A549 (cell line): ENCODE measurements at regions not wholly inside any gene's neighbourhood (a gene's known extent, or its start where the extent isn't known, plus 50 kb on each side); places are given as distances from the start of the nearest gene placed in this dataset.

ENCODE experiments used
- ATAC-seq, 2 experiments: fragments of 200-7000 bp in 1 of 2; fragments of >200 bp in 1 of 2; cut with Nextera tagmentation in 1 of 2; cut with Tn5 transposase in 1 of 2; 3 replicates each; pipeline versions ENCODE4 v1.8.0 to v1.9.1; 2018 to 2020; ENCODE audit warnings: mild to moderate bottlenecking in 1 of 2, moderate library complexity in 1 of 2
- CTCF ChIA-PET: fragments of 300-600 bp; sonication (Branson Sonifier 250); formaldehyde crosslinking; extraction: SDS; loops from one replicate; lab custom pipeline; 2021; ENCODE audit warnings: antibody characterized with exemption, inconsistent platforms; lab: Yijun Ruan, JAX
- POLR2A ChIA-PET: fragments of 350-600 bp; formaldehyde crosslinking; extraction: SDS; loops from one replicate; lab custom pipeline; 2021; ENCODE audit warnings: antibody characterized with exemption, inconsistent platforms; lab: Yijun Ruan, JAX
- DNase-seq, 2 experiments: peaks; one replicate each; pipeline versions ENCODE4 v3.0.0 to v3.0.0-alpha.2; 2011 to 2016; ENCODE audit warnings: low read depth in 1 of 2, low spot score in 1 of 2
- FAIRE-seq: peaks from 2 replicates; lab custom pipeline; 2011; peaks lifted over from hg19 to GRCh38; lab: Jason Lieb, UNC
- H3K27ac ChIP-seq, 2 experiments: fragments of >200 bp; sonication (Bioruptor Twin); formaldehyde crosslinking; 3 replicates each; pipeline ENCODE4 v1.5.1; 2016 to 2017
- H3K4me1 ChIP-seq: fragments of >200 bp; sonication (Bioruptor Twin); formaldehyde crosslinking; 3 replicates; pipeline ENCODE4 v1.6.1; 2016
- H3K4me2 ChIP-seq: fragments of >200 bp; sonication (Bioruptor Twin); formaldehyde crosslinking; 3 replicates; pipeline ENCODE4 v1.6.1; 2016
- H3K4me3 ChIP-seq: fragments of >200 bp; sonication (Bioruptor Twin); formaldehyde crosslinking; 3 replicates; pipeline ENCODE4 v1.5.1; 2016
- H3K9me3 ChIP-seq: fragments of >200 bp; sonication (Bioruptor Twin); formaldehyde crosslinking; 3 replicates; pipeline ENCODE4 v1.6.1; 2016
- ATOH8 ChIP-seq: fragments of 250-450 bp; sonication (Bioruptor Pico); IDR thresholded peaks from 2 replicates; pipeline ENCODE4 v1.5.0; 2020; ENCODE audit warnings: low read depth, mild to moderate bottlenecking, moderate library complexity
- BHLHE40 ChIP-seq: IDR thresholded peaks from 2 replicates; pipeline ENCODE4 v1.6.1; 2012; ENCODE audit warnings: low read depth, low read length, inconsistent platforms
- CBX2 ChIP-seq: fragments of 200-600 bp; sonication (generic); IDR thresholded peaks from 2 replicates; pipeline ENCODE4 v1.6.1; 2016; ENCODE audit warnings: low read depth, mild to moderate bottlenecking, borderline replicate concordance
- CEBPB ChIP-seq, 2 experiments: fragments of >200 bp in 1 of 2; sonication (Bioruptor Twin) in 1 of 2; formaldehyde crosslinking in 1 of 2; IDR thresholded peaks; 2 replicates each; pipeline ENCODE4 v1.6.1; 2012 to 2016
- CHD2 ChIP-seq: fragments of 150-350 bp; IDR thresholded peaks from 2 replicates; pipeline ENCODE4 v1.6.1; 2014; ENCODE audit warnings: low read length; ENCODE audit not compliant: partially characterized antibody
- CTCF ChIP-seq: fragments of >200 bp; sonication (Bioruptor Twin); formaldehyde crosslinking; IDR thresholded peaks from 3 replicates; pipeline ENCODE4 v1.5.1; 2016
- ELK1 ChIP-seq: fragments of 150-350 bp; IDR thresholded peaks from 2 replicates; pipeline ENCODE4 v1.6.1; 2014; ENCODE audit warnings: low read depth, mild to moderate bottlenecking, low read length
- EP300 ChIP-seq, 2 experiments: fragments of >200 bp; sonication (Bioruptor Twin); formaldehyde crosslinking; IDR thresholded peaks; 2 replicates in 1 of 2; 3 replicates in 1 of 2; pipeline ENCODE4 v1.6.1; 2016 to 2017
- FOXS1 ChIP-seq: fragments of 250-450 bp; sonication (Bioruptor Pico); IDR thresholded peaks from 2 replicates; pipeline ENCODE4 v1.5.0; 2020; ENCODE audit warnings: mild to moderate bottlenecking, moderate library complexity
- GATA3 ChIP-seq: IDR thresholded peaks from 2 replicates; pipeline ENCODE4 v1.6.1; 2012; ENCODE audit warnings: borderline replicate concordance
- HDAC2 ChIP-seq: fragments of 200-600 bp; sonication (generic); IDR thresholded peaks from 2 replicates; pipeline ENCODE4 v1.6.1; 2016
- HES2 ChIP-seq: fragments of >200 bp; sonication (Bioruptor Twin); formaldehyde crosslinking; IDR thresholded peaks from 2 replicates; pipeline ENCODE4 v1.6.1; 2016
- HEYL ChIP-seq: fragments of 250-450 bp; sonication (Bioruptor Pico); IDR thresholded peaks from 2 replicates; pipeline ENCODE4 v1.8.0; 2021; ENCODE audit warnings: mild to moderate bottlenecking, moderate library complexity
- HOXB5 ChIP-seq: fragments of 250-450 bp; sonication (Bioruptor Pico); IDR thresholded peaks from 2 replicates; pipeline ENCODE4 v1.5.0; 2020; ENCODE audit warnings: mild to moderate bottlenecking, moderate library complexity
- KDM1A ChIP-seq: fragments of 200-600 bp; sonication (generic); IDR thresholded peaks from 2 replicates; pipeline ENCODE4 v1.6.1; 2016; ENCODE audit warnings: low read depth, mild to moderate bottlenecking
- MAFK ChIP-seq: fragments of 450-650 bp; IDR thresholded peaks from 2 replicates; pipeline ENCODE4 v1.6.1; 2014; ENCODE audit not compliant: partially characterized antibody
- MAZ ChIP-seq: fragments of 150-350 bp; IDR thresholded peaks from 2 replicates; pipeline ENCODE4 v1.6.1; 2014; ENCODE audit warnings: antibody characterized with exemption, low read depth, low read length, borderline replicate concordance
- MYC ChIP-seq: IDR thresholded peaks from 2 replicates; pipeline ENCODE4 v1.6.1; 2012; ENCODE audit warnings: mild to moderate bottlenecking, inconsistent platforms, low read length, improper control_type of control experiment, borderline replicate concordance
- NFE2L2 ChIP-seq: fragments of 150-350 bp; conservative IDR thresholded peaks from 2 replicates; pipeline ENCODE4 v1.6.1; 2014; ENCODE audit warnings: low read length
- NPAS2 ChIP-seq: fragments of 250-450 bp; sonication (Bioruptor Pico); IDR thresholded peaks from 2 replicates; pipeline ENCODE4 v1.8.0; 2022; ENCODE audit warnings: mild to moderate bottlenecking, moderate library complexity, borderline replicate concordance
- POLR2A ChIP-seq: IDR thresholded peaks from 2 replicates; pipeline ENCODE4 v1.6.1; 2012; ENCODE audit warnings: mild to moderate bottlenecking, low read length
- POLR2AphosphoS2 ChIP-seq: conservative IDR thresholded peaks from 2 replicates; pipeline ENCODE4 v1.6.1; 2012; ENCODE audit warnings: low read length, improper control_type of control experiment, inconsistent platforms
- RAD21 ChIP-seq, 2 experiments: fragments of >200 bp in 1 of 2; sonication (Bioruptor Twin) in 1 of 2; formaldehyde crosslinking in 1 of 2; IDR thresholded peaks in 1 of 2; conservative IDR thresholded peaks in 1 of 2; 2 replicates in 1 of 2; 3 replicates in 1 of 2; pipeline ENCODE4 v1.6.1; 2012 to 2018; ENCODE audit warnings: inconsistent platforms in 1 of 2
- RARB ChIP-seq: fragments of 250-450 bp; sonication (Bioruptor Pico); IDR thresholded peaks from 2 replicates; pipeline ENCODE4 v1.8.0; 2021; ENCODE audit warnings: mild to moderate bottlenecking, moderate library complexity
- SMC3 ChIP-seq: fragments of >200 bp; sonication (Bioruptor Twin); formaldehyde crosslinking; IDR thresholded peaks from 3 replicates; pipeline ENCODE4 v1.6.1; 2018; ENCODE audit warnings: inconsistent platforms
- TFCP2L1 ChIP-seq: fragments of 250-450 bp; sonication (Bioruptor Pico); IDR thresholded peaks from 2 replicates; pipeline ENCODE4 v1.5.0; 2021; ENCODE audit warnings: mild to moderate bottlenecking
- ZC3H11A ChIP-seq: fragments of 450-650 bp; IDR thresholded peaks from 2 replicates; pipeline ENCODE4 v1.6.1; 2014; ENCODE audit warnings: antibody characterized with exemption, mild to moderate bottlenecking
- ZFP36 ChIP-seq: fragments of 450-650 bp; IDR thresholded peaks from 2 replicates; pipeline ENCODE4 v1.6.1; 2014; ENCODE audit warnings: borderline replicate concordance; ENCODE audit not compliant: partially characterized antibody
- WGBS: methylation state at CpG from one replicate; pipeline ENCODE4 v1.1.6; 2017; ENCODE audit errors: missing lambda C conversion rate; 5-methylcytosine and 5-hydroxymethylcytosine counted together

- 61% methylated on average over 6 of the region's 6 CpGs for WGBS
- ChIA-PET POLR2A (no interaction called here), CTCF (no interaction called here)
- no peak for ATAC-seq
- Histone ChIP-seq H3K4me1 (no peaks in the 10 kb centered on the region), H3K4me3 (no peak overlapping the region), H3K9me3 (no peaks in the 10 kb centered on the region), H3K4me2 (no peak overlapping the region), H3K27ac (no peak overlapping the region)
- TF ChIP-seq BHLHE40, result no peak
- TF ChIP-seq RAD21 (conservative IDR thresholded peaks at IDR 0.05 in 1 of 2, IDR thresholded peaks at IDR 0.05 in 1 of 2), result no peak
- TF ChIP-seq MAZ, result no peak
- no peak for TF ChIP-seq FOXS1 (CRISPR knock-in tag)
- no peak for TF ChIP-seq CBX2
- TF ChIP-seq HEYL, result no peak
- TF ChIP-seq SMC3, result no peak
- no peak for TF ChIP-seq HDAC2
- TF ChIP-seq ZC3H11A, result no peak
- TF ChIP-seq CEBPB (IDR thresholded peaks at IDR 0.05), result no peak
- TF ChIP-seq MYC, result no peak
- TF ChIP-seq CTCF, result no peak
- no peak for TF ChIP-seq NFE2L2
- TF ChIP-seq HES2, result no peak
- DNase-seq, result no peak
- no peak for FAIRE-seq
Observed at GRCh38 chr10:33746186-33746585, 411.7 kb upstream of the NRP1 start.

- H3K4me2 ChIP-seq, result no peak overlapping the region
- TF ChIP-seq ZFP36, result no peak
- TF ChIP-seq ATOH8 (CRISPR knock-in tag), result no peak
- TF ChIP-seq CTCF, result no peak
- no peak for TF ChIP-seq RAD21 (conservative IDR thresholded peaks at IDR 0.05 in 1 of 2, IDR thresholded peaks at IDR 0.05 in 1 of 2)
- TF ChIP-seq MAZ, result no peak
- TF ChIP-seq TFCP2L1 (CRISPR knock-in tag), result no peak
- no peak for TF ChIP-seq NPAS2 (CRISPR knock-in tag)
- no peak for TF ChIP-seq EP300 (IDR thresholded peaks at IDR 0.05)
- no peak for TF ChIP-seq HOXB5 (CRISPR knock-in tag)
- no peak for TF ChIP-seq CHD2
- TF ChIP-seq POLR2AphosphoS2, result no peak
- TF ChIP-seq GATA3, result no peak
- no peak for TF ChIP-seq CEBPB (IDR thresholded peaks at IDR 0.05)
- TF ChIP-seq POLR2A, result no peak
- no peak for TF ChIP-seq RARB
- no peak for TF ChIP-seq MAFK
- no peak for TF ChIP-seq ELK1
- no peak for TF ChIP-seq HDAC2
- no peak for TF ChIP-seq KDM1A
- no peaks in the 10 kb centered on the region for H3K9me3 ChIP-seq
- DNase-seq (no peak), ATAC-seq (no peak), FAIRE-seq (no peak)
- H3K4me1 ChIP-seq, result no peaks in the 10 kb centered on the region
- WGBS, result 49% methylated on average over 2 of the region's 2 CpGs
- no peak overlapping the region for H3K4me3 ChIP-seq
- H3K27ac ChIP-seq, result no peak overlapping the region
- CTCF ChIA-PET, result no interaction called here
- POLR2A ChIA-PET, result no interaction called here
Observed at GRCh38 chr10:33743429-33743857, 409.0 kb upstream of the NRP1 start.
